Inflammatory macrophage (primary cell): ENCODE measurements at regions not wholly inside any gene's neighbourhood (a gene's known extent, or its start where the extent isn't known, plus 50 kb on each side); places are given as distances from the start of the nearest gene placed in this dataset.
"Not testable (repeated sequence)": the region's sequence is repeated elsewhere in the genome, so short reads cannot be mapped to it uniquely, and the experiment has no call there.

Experiments
- DNase-seq, 2 donors: peaks; one replicate each; pipeline ENCODE4 v3.0.0-alpha.2; 2020 to 2022

- no peak for DNase-seq
These were observed 236.7 kb upstream of the SLITRK1 start for GRCh38 chr13:84118839-84119409.

- no peak for DNase-seq
These were observed 216.0 kb upstream of the SLITRK1 start for GRCh38 chr13:84098273-84098672.

- DNase-seq, result no peak
These were observed 214.9 kb upstream of the SLITRK1 start for GRCh38 chr13:84097148-84097547.

GRCh38 chr13:84096216-84096615 lies 213.9 kb upstream of the SLITRK1 start:
- DNase-seq, result no peak

- DNase-seq, result no peak
These were observed 206.7 kb upstream of the SLITRK1 start for GRCh38 chr13:84088996-84089395.

- DNase-seq, result no peak
These were observed 204.5 kb upstream of the SLITRK1 start for GRCh38 chr13:84086847-84087162.

GRCh38 chr13:84086098-84086846 lies 204.0 kb upstream of the SLITRK1 start:
- not testable (repeated sequence) for DNase-seq

- no peak for DNase-seq
These were observed 200.2 kb upstream of the SLITRK1 start for GRCh38 chr13:84082462-84082861.

- DNase-seq, result no peak
These were observed 198.7 kb upstream of the SLITRK1 start for GRCh38 chr13:84080748-84081530.

- no peak for DNase-seq
These were observed 195.0 kb upstream of the SLITRK1 start for GRCh38 chr13:84077271-84077670.

- DNase-seq, result no peak
These were observed 194.0 kb upstream of the SLITRK1 start for GRCh38 chr13:84076280-84076679.

GRCh38 chr13:84050536-84050935 lies 168.3 kb upstream of the SLITRK1 start:
- DNase-seq, result no peak

GRCh38 chr13:84049443-84050219 lies 167.4 kb upstream of the SLITRK1 start:
- no peak for DNase-seq

GRCh38 chr13:84044805-84045204 lies 162.5 kb upstream of the SLITRK1 start:
- DNase-seq, result no peak

GRCh38 chr13:84038001-84038400 lies 155.7 kb upstream of the SLITRK1 start:
- DNase-seq, result no peak

GRCh38 chr13:84032116-84032515 lies 149.8 kb upstream of the SLITRK1 start:
- DNase-seq, result no peak

- no peak for DNase-seq
These were observed 148.8 kb upstream of the SLITRK1 start for GRCh38 chr13:84031120-84031519.

GRCh38 chr13:84029396-84029795 lies 147.1 kb upstream of the SLITRK1 start:
- no peak for DNase-seq

- DNase-seq, result no peak
These were observed 143.6 kb upstream of the SLITRK1 start for GRCh38 chr13:84025824-84026223.

- no peak for DNase-seq
These were observed 114.1 kb upstream of the SLITRK1 start for GRCh38 chr13:83996415-83996814.

GRCh38 chr13:83995930-83996329 lies 113.7 kb upstream of the SLITRK1 start:
- DNase-seq, result no peak

GRCh38 chr13:83992566-83993358 lies 110.5 kb upstream of the SLITRK1 start:
- DNase-seq, result no peak
